MM.1S (cell line): ENCODE measurements at regions not wholly inside any gene's neighbourhood (a gene's known extent, or its start where the extent isn't known, plus 50 kb on each side); places are given as distances from the start of the nearest gene placed in this dataset.

ENCODE experiments used
- DNase-seq: peaks from one replicate; pipeline ENCODE4 v3.0.0-alpha.2; 2015
- H2AFZ ChIP-seq: fragments of 300-600 bp; sonication (generic); 2 replicates; pipeline ENCODE4 v1.6.0; 2016; ENCODE audit warnings: antibody characterized with exemption, low read length
- H3F3A ChIP-seq: fragments of 300-600 bp; sonication (generic); 2 replicates; pipeline ENCODE4 v1.6.1; 2016; ENCODE audit warnings: mild to moderate bottlenecking, antibody characterized with exemption, low read length, moderate library complexity, mixed read lengths; ENCODE audit not compliant: insufficient read depth
- H3K27ac ChIP-seq: fragments of 300-600 bp; sonication (generic); 2 replicates; pipeline ENCODE4 v1.5.1; 2016; ENCODE audit warnings: mild to moderate bottlenecking, low read length
- H3K27me3 ChIP-seq: fragments of 300-600 bp; sonication (generic); replicated peaks from 2 replicates; pipeline ENCODE4 v1.6.0; 2016; ENCODE audit warnings: low read length; ENCODE audit not compliant: insufficient read depth
- H3K36me3 ChIP-seq: fragments of 300-600 bp; sonication (generic); replicated peaks from 2 replicates; pipeline ENCODE4 v1.6.1; 2016; ENCODE audit warnings: mild to moderate bottlenecking, low read length, mixed read lengths; ENCODE audit not compliant: insufficient read depth
- H3K4me1 ChIP-seq: fragments of 300-600 bp; sonication (generic); 2 replicates; pipeline ENCODE4 v1.6.1; 2016; ENCODE audit warnings: low read length, mixed read lengths
- H3K4me2 ChIP-seq: fragments of 300-600 bp; sonication (generic); 2 replicates; pipeline ENCODE4 v1.6.0; 2016; ENCODE audit warnings: low read depth, low read length
- H3K4me3 ChIP-seq: fragments of 300-600 bp; sonication (generic); 2 replicates; pipeline ENCODE4 v1.5.1; 2016; ENCODE audit warnings: low read length, mixed read lengths
- H3K79me2 ChIP-seq: fragments of 300-600 bp; sonication (generic); 2 replicates; pipeline ENCODE4 v1.6.1; 2016; ENCODE audit warnings: mixed run types, low read length, mixed read lengths
- H3K9ac ChIP-seq: fragments of 300-600 bp; sonication (generic); 2 replicates; pipeline ENCODE4 v1.6.1; 2016; ENCODE audit warnings: low read length, mixed read lengths
- H3K9me2 ChIP-seq: fragments of 300-600 bp; sonication (generic); replicated peaks from 2 replicates; pipeline ENCODE4 v1.6.1; 2016; ENCODE audit warnings: mild to moderate bottlenecking, low read length, mixed read lengths; ENCODE audit not compliant: insufficient read depth
- H3K9me3 ChIP-seq: fragments of 300-600 bp; sonication (generic); replicated peaks from 2 replicates; pipeline ENCODE4 v1.6.1; 2016; ENCODE audit warnings: mild to moderate bottlenecking, low read length, mixed read lengths; ENCODE audit not compliant: insufficient read depth
- H4K20me1 ChIP-seq: fragments of 300-600 bp; sonication (generic); 2 replicates; pipeline ENCODE4 v1.6.1; 2016; ENCODE audit warnings: mild to moderate bottlenecking, low read length, moderate library complexity, mixed read lengths; ENCODE audit not compliant: insufficient read depth
- CTCF ChIP-seq: fragments of 300-600 bp; sonication (generic); IDR thresholded peaks from 2 replicates; pipeline ENCODE4 v1.5.1; 2016; ENCODE audit warnings: antibody characterized with exemption, low read length, mixed read lengths
- EZH2 ChIP-seq: fragments of 300-600 bp; sonication (generic); optimal IDR thresholded peaks from 2 replicates; pipeline ENCODE3; 2017; ENCODE audit warnings: low read depth, mild to moderate bottlenecking, antibody characterized with exemption, low read length, mixed read lengths
- EZH2phosphoT487 ChIP-seq: fragments of 300-600 bp; sonication (generic); IDR thresholded peaks from 2 replicates; pipeline ENCODE4 v1.6.1; 2018; ENCODE audit warnings: antibody characterized with exemption, low read length

DNA sequence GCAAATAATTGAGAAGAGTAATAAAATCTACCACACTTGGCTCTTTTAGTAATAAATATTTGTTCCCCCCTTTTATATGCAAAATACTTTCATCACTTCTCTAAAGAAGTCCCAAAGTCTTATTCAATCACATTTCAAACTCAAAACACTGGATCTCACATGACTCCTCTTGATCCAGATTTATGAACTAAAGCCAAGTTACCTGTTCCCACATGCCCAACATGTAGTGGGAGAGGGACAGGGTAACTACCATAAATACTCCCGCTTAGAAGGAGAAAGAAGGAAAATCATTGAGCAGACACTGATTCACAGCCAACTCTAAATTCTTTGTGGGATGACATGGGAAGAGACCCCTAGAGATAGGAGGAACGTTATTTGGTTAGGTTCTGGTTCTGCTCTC lies 64.9 kb upstream of the PMFBP1 start:
- DNase-seq: no peak
- Histone ChIP-seq H3F3A (no peaks in the 10 kb centered on the region), H3K9me2 (no peaks in the 10 kb centered on the region), H3K4me2 (no peak overlapping the region), H3K79me2 (no peaks in the 10 kb centered on the region), H3K4me3 (no peak overlapping the region), H3K27me3 (no peaks in the 10 kb centered on the region), H4K20me1 (no peaks in the 10 kb centered on the region), H2AFZ (no peak overlapping the region), H3K4me1 (no peaks in the 10 kb centered on the region), H3K9ac (no peak overlapping the region), H3K36me3 (no peaks in the 10 kb centered on the region), H3K27ac (no peak overlapping the region), H3K9me3 (no peaks in the 10 kb centered on the region)
- TF ChIP-seq EZH2phosphoT487: no peak
- TF ChIP-seq EZH2: no peak
- TF ChIP-seq CTCF: no peak

DNA sequence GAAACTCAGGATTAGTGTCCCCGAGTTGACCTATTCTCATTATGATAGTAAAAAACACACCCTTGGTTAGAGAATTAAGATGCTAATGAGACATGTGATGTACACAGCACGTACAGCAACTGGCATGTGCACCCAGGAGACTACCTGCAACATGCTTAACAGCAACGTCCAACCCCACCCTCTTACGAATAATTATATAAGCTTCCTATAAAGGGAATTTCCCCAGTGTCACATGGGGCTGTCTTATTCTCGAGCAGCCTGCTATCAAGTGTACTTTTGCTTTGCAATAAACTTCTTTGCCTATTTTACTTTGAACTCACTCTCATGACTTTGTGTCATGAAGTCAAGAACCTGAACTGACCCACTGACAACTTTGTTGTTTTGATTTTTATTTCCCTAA lies 62.4 kb upstream of the PMFBP1 start:
- Histone ChIP-seq H3K9ac (no peak overlapping the region), H3K9me3 (no peaks in the 10 kb centered on the region), H3K27ac (no peak overlapping the region), H4K20me1 (no peaks in the 10 kb centered on the region), H3K36me3 (no peaks in the 10 kb centered on the region), H3K4me3 (no peak overlapping the region), H3K9me2 (no peaks in the 10 kb centered on the region), H2AFZ (no peak overlapping the region), H3K4me1 (no peaks in the 10 kb centered on the region), H3F3A (no peaks in the 10 kb centered on the region), H3K4me2 (no peak overlapping the region), H3K27me3 (no peaks in the 10 kb centered on the region), H3K79me2 (no peaks in the 10 kb centered on the region)
- no peak for DNase-seq
- TF ChIP-seq EZH2phosphoT487 (no peak), EZH2 (no peak), CTCF (no peak)

DNA sequence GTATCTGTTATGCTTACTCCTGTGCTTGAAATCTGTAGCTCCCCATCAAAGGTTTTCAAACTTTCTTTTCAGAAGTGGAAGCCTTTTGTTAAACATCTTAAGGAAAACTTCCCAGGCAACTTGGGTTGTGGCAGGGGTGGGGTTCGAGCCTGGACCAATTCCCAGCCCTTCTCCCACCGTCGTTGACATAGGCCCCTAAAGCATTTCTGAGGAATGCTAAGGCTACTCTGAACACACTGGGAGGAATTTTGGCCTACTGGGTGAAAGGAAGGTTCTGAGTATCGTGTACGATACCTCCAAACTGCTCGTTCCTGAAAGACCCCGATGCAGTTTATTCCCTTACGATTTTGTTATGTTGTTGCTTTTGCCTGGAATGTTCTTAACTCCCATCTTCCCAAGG lies 56.1 kb upstream of the PMFBP1 start:
- Histone ChIP-seq H3K4me3 (no peak overlapping the region), H3K79me2 (no peaks in the 10 kb centered on the region), H4K20me1 (no peaks in the 10 kb centered on the region), H3K27me3 (no peaks in the 10 kb centered on the region), H3K4me1 (no peaks in the 10 kb centered on the region), H2AFZ (no peak overlapping the region), H3K9ac (no peak overlapping the region), H3K27ac (no peak overlapping the region), H3K4me2 (no peak overlapping the region), H3K9me2 (no peaks in the 10 kb centered on the region), H3K9me3 (no peaks in the 10 kb centered on the region), H3F3A (no peaks in the 10 kb centered on the region), H3K36me3 (no peaks in the 10 kb centered on the region)
- TF ChIP-seq EZH2 (no peak), CTCF (no peak), EZH2phosphoT487 (no peak)
- DNase-seq: no peak

DNA sequence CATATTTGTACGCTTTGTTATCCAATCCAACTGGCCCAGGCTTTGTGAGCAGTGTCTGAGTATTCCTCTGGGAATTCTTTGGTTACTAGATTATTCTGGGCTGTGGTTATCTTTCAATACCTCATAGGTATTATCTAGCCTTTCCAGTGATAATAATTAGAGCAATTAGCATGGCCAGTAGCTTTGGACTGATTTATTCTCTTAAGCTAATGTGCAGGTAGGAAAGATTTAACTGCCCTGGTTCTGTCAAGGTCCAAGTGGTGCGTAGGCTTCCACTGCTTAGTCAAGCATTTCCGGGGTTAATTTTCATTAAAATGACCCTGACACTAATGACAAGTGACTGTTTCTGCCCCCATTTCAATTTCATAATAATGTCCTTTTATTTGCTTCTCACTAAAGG lies 54.2 kb upstream of the PMFBP1 start:
- TF ChIP-seq EZH2: no peak
- no peak for TF ChIP-seq CTCF
- TF ChIP-seq EZH2phosphoT487: no peak
- Histone ChIP-seq H3K9ac (no peak overlapping the region), H3F3A (no peaks in the 10 kb centered on the region), H3K9me3 (no peaks in the 10 kb centered on the region), H3K4me2 (no peak overlapping the region), H3K4me1 (no peaks in the 10 kb centered on the region), H3K4me3 (no peak overlapping the region), H3K27ac (no peak overlapping the region), H3K27me3 (no peaks in the 10 kb centered on the region), H3K36me3 (no peaks in the 10 kb centered on the region), H3K9me2 (no peaks in the 10 kb centered on the region), H4K20me1 (no peaks in the 10 kb centered on the region), H3K79me2 (no peaks in the 10 kb centered on the region), H2AFZ (no peak overlapping the region)
- no peak for DNase-seq
